IMR-90 (cell line): ENCODE measurements at regions not wholly inside any gene's neighbourhood (a gene's known extent, or its start where the extent isn't known, plus 50 kb on each side); places are given as distances from the start of the nearest gene placed in this dataset.

Source experiments
- CHD1 ChIP-seq: IDR thresholded peaks from 2 replicates; pipeline ENCODE4 v1.6.1; 2012; ENCODE audit warnings: low read depth, low read length, improper control_type of control experiment
- MAFK ChIP-seq: IDR thresholded peaks from 2 replicates; pipeline ENCODE4 v1.6.1; 2012; ENCODE audit warnings: low read depth, low read length, improper control_type of control experiment
- MXI1 ChIP-seq: IDR thresholded peaks from 2 replicates; pipeline ENCODE4 v1.6.1; 2012; ENCODE audit warnings: low read depth, mild to moderate bottlenecking, low read length, moderate library complexity, borderline replicate concordance
- NFE2L2 ChIP-seq: fragments of 150-350 bp; IDR thresholded peaks from 2 replicates; pipeline ENCODE4 v1.6.1; 2016; ENCODE audit warnings: low read depth, mild to moderate bottlenecking, low read length
- POLR2A ChIP-seq: IDR thresholded peaks from 2 replicates; pipeline ENCODE4 v1.6.1; 2012; ENCODE audit warnings: mild to moderate bottlenecking, low read depth, low read length
- RFX5 ChIP-seq: IDR thresholded peaks from 2 replicates; pipeline ENCODE4 v1.8.0; 2012; ENCODE audit warnings: low read depth, mild to moderate bottlenecking, low read length, moderate library complexity
- TF ChIP-seq, protein P1 (sequence below): conservative IDR thresholded peaks from 2 replicates; pipeline ENCODE4 v1.5.1; 2012; ENCODE audit warnings: mild to moderate bottlenecking, low read depth, low read length, improper control_type of control experiment
- TF ChIP-seq, protein P2 (sequence below): fragments of 150-350 bp; IDR thresholded peaks from 2 replicates; pipeline ENCODE4 v1.6.1; 2017; ENCODE audit warnings: mild to moderate bottlenecking, antibody characterized with exemption, low read length, low read depth

DNA sequence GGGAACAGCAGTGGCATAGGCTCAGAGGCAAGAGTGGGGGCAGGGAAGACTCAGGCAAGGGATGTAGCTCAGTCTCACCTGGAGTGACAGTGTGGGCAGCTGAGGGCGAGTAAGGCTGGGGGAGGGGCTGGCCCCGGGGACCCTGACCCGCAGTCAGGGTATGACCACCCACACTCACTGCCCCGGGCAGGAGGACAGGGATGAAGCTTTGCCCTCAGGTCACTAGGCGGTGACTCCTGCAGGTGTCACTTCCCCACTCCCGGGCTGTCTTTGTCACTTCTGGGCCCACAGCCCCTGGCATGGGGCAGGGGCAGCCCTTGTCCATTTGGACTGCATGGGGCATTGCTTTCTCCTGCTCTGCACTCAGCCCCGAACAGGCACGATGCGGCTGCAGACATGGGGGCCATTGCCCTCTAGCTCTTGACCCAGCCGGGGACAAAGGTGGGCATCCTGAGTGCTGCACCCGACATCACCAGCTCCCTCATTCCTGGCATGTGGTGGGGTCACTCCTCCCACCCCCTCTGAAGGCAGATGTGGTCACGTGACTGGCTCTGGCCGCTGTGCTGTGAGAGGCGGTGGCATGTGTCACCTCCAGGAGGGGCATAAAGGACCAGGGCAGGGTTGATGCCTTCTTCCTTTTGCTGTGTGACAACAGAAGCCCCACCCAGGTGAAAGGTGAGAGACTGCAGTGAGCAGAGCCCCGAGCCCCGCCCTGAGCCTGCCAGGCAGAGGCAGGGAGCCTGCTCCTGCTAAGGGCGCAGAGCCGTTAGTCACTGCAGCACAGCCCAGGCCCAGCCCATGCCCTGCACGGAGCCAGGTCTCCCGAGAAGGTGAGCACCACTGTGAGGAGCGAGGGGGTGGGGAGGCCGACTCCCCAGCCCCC lies 66.0 kb downstream of the MATN1 start:
- TF ChIP-seq, protein P1, sequence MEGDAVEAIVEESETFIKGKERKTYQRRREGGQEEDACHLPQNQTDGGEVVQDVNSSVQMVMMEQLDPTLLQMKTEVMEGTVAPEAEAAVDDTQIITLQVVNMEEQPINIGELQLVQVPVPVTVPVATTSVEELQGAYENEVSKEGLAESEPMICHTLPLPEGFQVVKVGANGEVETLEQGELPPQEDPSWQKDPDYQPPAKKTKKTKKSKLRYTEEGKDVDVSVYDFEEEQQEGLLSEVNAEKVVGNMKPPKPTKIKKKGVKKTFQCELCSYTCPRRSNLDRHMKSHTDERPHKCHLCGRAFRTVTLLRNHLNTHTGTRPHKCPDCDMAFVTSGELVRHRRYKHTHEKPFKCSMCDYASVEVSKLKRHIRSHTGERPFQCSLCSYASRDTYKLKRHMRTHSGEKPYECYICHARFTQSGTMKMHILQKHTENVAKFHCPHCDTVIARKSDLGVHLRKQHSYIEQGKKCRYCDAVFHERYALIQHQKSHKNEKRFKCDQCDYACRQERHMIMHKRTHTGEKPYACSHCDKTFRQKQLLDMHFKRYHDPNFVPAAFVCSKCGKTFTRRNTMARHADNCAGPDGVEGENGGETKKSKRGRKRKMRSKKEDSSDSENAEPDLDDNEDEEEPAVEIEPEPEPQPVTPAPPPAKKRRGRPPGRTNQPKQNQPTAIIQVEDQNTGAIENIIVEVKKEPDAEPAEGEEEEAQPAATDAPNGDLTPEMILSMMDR, result no peak
- TF ChIP-seq POLR2A (no peak), MXI1 (no peak), RFX5 (no peak), CHD1 (no peak), NFE2L2 (no peak), MAFK (no peak)
- TF ChIP-seq, protein P2, sequence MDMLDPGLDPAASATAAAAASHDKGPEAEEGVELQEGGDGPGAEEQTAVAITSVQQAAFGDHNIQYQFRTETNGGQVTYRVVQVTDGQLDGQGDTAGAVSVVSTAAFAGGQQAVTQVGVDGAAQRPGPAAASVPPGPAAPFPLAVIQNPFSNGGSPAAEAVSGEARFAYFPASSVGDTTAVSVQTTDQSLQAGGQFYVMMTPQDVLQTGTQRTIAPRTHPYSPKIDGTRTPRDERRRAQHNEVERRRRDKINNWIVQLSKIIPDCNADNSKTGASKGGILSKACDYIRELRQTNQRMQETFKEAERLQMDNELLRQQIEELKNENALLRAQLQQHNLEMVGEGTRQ, result no peak
